HG02884 (cell line): ENCODE measurements at regions not wholly inside any gene's neighbourhood (a gene's known extent, or its start where the extent isn't known, plus 50 kb on each side); places are given as distances from the start of the nearest gene placed in this dataset.

Experiments used
- ATAC-seq: cut with Tn5 transposase; IDR thresholded peaks from one replicate; pipeline ENCODE4 v1.9.1; 2021; ENCODE audit warnings: mild to moderate bottlenecking, moderate library complexity; ENCODE audit not compliant: unreplicated experiment

- ATAC-seq, result no peak
Measured at GRCh38 chr21:41112740-41113692, 54.9 kb upstream of the BACE2 start.

GRCh38 chr21:41115851-41116250 is 52.1 kb upstream of the BACE2 start:
- ATAC-seq, result no peak
